Thyroid gland (tissue), 4 donors: ENCODE measurements at regions not wholly inside any gene's neighbourhood (a gene's known extent, or its start where the extent isn't known, plus 50 kb on each side); places are given as distances from the start of the nearest gene placed in this dataset.

ENCODE experiments used
- DNase-seq, 2 donors: peaks; one replicate each; pipeline ENCODE4 v3.0.0-alpha.2; 2019
- H3K27ac ChIP-seq, 3 donors: fragments of 200-600 bp; sonication (generic); 1 replicate in 2 of 3; 2 replicates in 1 of 3; pipeline ENCODE4 v1.5.1; 2016 to 2019; ENCODE audit warnings: mild to moderate bottlenecking in 1 of 3, moderate library complexity in 1 of 3
- H3K27me3 ChIP-seq: fragments of 200-600 bp; sonication (generic); one replicate; pipeline ENCODE4 v1.5.1; 2019
- H3K36me3 ChIP-seq, 2 donors: fragments of 200-600 bp; sonication (generic); one replicate each; pipeline ENCODE4 v1.5.1; 2016 to 2019
- H3K4me1 ChIP-seq, 2 donors: fragments of 200-600 bp; sonication (generic); one replicate each; pipeline ENCODE4 v1.5.1; 2017 to 2019
- H3K4me3 ChIP-seq, 3 donors: fragments of 200-600 bp; sonication (generic); replicated peaks in 1 of 3; 1 replicate in 2 of 3; 2 replicates in 1 of 3; pipeline ENCODE4 v1.5.1; 2016; ENCODE audit warnings: mild to moderate bottlenecking in 1 of 3
- H3K9me3 ChIP-seq: fragments of 200-600 bp; sonication (generic); one replicate; pipeline ENCODE4 v1.5.1; 2017
- POLR2A ChIP-seq, 2 donors: fragments of 450-650 bp; IDR thresholded peaks; one replicate each; pipeline ENCODE4 v1.6.1; 2017; ENCODE audit warnings: antibody characterized with exemption in 2 of 2, mild to moderate bottlenecking in 2 of 2, moderate library complexity in 1 of 2
- WGBS, 2 donors: methylation state at CpG; one replicate each; pipeline ENCODE4 v1.1.5; 2017; 5-methylcytosine and 5-hydroxymethylcytosine counted together
- intact Hi-C: fragments of 100-400 bp; cut with DNase I; formaldehyde crosslinking; loops from one replicate; pipeline ENCODE4 v1.15.1; 2023
- TF ChIP-seq, protein P1 (sequence below), 6 experiments: fragments of 200-600 bp in 3 of 6; fragments of 450-650 bp in 3 of 6; sonication (generic) in 3 of 6; IDR thresholded peaks; one replicate each; pipeline ENCODE4 v1.5.1; 2016 to 2019; ENCODE audit warnings: antibody characterized with exemption in 6 of 6, mild to moderate bottlenecking in 2 of 6, inconsistent platforms in 1 of 6, moderate library complexity in 1 of 6

DNA sequence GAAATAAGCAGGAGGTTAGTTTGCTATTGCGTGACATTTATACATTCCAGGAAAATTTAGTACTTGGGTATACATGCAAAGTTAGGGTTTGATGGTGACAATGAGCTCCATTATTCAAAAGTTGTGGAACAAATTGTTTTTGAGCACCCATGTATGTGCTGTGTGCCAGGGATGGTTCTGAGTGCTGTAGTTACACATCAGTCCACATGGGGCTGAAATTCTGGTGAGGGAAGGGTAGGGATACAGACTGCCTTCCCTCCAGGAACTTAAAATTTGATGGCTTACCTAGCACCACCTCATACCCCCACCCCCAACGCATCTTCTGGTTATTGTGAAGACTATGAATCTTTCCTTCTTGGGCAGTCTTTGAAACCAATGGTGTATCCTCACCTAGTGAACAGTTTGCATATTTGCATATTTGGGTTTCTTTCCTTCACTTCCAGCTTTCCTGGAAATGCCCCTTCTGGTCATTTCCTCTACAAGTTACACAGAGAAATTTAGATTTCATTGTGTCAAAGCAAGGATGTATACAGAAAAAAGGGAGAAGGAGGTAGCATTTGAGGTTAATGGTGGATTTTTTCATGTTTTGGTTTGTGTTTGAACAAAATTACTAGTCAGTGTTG, 222.0 kb upstream of the IL12A start:
- no peak overlapping the region for H3K4me3 ChIP-seq
- no peak for TF ChIP-seq POLR2A (IDR thresholded peaks at IDR 0.05)
- TF ChIP-seq, protein P1, sequence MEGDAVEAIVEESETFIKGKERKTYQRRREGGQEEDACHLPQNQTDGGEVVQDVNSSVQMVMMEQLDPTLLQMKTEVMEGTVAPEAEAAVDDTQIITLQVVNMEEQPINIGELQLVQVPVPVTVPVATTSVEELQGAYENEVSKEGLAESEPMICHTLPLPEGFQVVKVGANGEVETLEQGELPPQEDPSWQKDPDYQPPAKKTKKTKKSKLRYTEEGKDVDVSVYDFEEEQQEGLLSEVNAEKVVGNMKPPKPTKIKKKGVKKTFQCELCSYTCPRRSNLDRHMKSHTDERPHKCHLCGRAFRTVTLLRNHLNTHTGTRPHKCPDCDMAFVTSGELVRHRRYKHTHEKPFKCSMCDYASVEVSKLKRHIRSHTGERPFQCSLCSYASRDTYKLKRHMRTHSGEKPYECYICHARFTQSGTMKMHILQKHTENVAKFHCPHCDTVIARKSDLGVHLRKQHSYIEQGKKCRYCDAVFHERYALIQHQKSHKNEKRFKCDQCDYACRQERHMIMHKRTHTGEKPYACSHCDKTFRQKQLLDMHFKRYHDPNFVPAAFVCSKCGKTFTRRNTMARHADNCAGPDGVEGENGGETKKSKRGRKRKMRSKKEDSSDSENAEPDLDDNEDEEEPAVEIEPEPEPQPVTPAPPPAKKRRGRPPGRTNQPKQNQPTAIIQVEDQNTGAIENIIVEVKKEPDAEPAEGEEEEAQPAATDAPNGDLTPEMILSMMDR (IDR thresholded peaks at IDR 0.05): peak in 1 of 6 experiments; percentile 29
- no peaks in the 10 kb centered on the region for H3K36me3 ChIP-seq
- H3K9me3 ChIP-seq: no peaks in the 10 kb centered on the region
- intact Hi-C loops: no loop called here
- no peak for DNase-seq
- WGBS, 2 donors: 82 to 92% methylated on average over 2 of the region's 2 CpGs
- H3K27ac ChIP-seq: no peak overlapping the region
- peaks cover 7 to 26% of the 10 kb centered on the region in 2 donors for H3K4me1 ChIP-seq
- H3K27me3 ChIP-seq: no peaks in the 10 kb centered on the region

DNA sequence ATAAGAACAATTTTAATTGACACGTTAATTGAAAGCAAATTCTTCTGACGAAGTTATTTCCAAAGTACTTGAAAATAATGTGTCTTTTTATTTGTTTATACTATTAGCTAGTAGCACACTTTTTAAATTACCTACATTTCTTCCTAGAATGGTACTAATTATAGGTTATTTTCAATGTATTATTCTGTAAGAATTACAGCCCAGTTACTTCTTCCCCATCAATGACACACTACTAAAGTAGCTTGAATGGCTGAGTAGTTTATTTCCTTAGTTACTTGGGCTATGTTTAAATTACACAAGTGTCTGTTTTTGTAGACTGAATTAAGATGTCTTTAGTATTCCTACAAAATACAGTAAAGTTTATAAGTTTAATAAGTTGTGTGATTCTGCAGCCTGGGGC, 217.6 kb upstream of the IL12A start:
- H3K27ac ChIP-seq: no peak overlapping the region
- TF ChIP-seq POLR2A (IDR thresholded peaks at IDR 0.05): no peak
- TF ChIP-seq, protein P1 (IDR thresholded peaks at IDR 0.05): no peak
- peaks cover 0 to 1% of the 10 kb centered on the region in 2 donors for H3K4me1 ChIP-seq
- H3K9me3 ChIP-seq: no peaks in the 10 kb centered on the region
- no peaks in the 10 kb centered on the region for H3K36me3 ChIP-seq
- no peak for DNase-seq
- 91 to 93% methylated on average over 2 of the region's 2 CpGs for WGBS, 2 donors
- no peak overlapping the region for H3K4me3 ChIP-seq
- H3K27me3 ChIP-seq: no peaks in the 10 kb centered on the region
- intact Hi-C loops: no loop called here

DNA sequence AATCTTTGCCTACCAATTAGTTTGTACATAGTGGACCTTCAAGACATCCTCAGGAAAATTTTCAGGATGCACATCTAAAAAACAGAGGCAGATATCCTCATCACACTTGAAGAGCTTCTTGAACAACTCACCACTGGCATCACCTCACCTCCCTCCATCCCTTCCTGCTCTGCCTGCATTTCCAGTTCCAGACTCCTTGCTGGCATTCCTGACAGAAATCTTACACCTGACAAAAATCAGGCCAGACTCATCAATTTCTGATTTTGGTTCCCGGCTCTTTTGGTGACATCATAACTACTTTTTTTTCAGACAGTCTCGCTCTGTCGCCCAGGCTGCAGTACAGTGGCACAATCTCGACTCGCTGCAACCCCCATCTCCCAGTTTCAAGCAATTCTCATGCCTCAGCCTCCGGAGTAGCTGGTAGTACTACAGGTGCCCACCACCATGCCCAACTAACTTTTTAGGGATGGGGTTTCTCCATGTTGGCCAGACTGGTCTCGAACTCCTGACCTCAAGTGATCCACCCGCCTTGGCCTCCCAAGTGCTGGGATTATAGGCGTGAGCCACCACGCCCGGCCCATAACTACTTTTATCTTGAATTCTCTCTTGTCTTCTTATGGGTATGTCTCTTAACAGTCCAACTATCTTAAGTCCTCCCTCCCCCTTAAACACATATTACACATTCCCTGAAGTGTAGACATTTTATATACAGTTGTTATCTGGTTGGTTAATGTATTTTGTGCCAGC, 216.6 kb upstream of the IL12A start:
- Histone ChIP-seq H3K27me3 (no peaks in the 10 kb centered on the region), H3K27ac (no peak overlapping the region), H3K4me3 (no peak overlapping the region), H3K4me1 (no peaks in the 10 kb centered on the region), H3K36me3 (no peaks in the 10 kb centered on the region), H3K9me3 (no peaks in the 10 kb centered on the region)
- no peak for TF ChIP-seq POLR2A (IDR thresholded peaks at IDR 0.05)
- TF ChIP-seq, protein P1 (IDR thresholded peaks at IDR 0.05): no peak
- WGBS, 2 donors: 93 to 94% methylated on average over 11 of the region's 11 CpGs
- intact Hi-C loops: no loop called here
- DNase-seq: no peak

GRCh38 chr3:159773706-159774105, 214.9 kb upstream of the IL12A start:
- Histone ChIP-seq H3K9me3 (no peaks in the 10 kb centered on the region), H3K4me3 (no peak overlapping the region), H3K36me3 (no peaks in the 10 kb centered on the region), H3K4me1 (no peaks in the 10 kb centered on the region), H3K27me3 (no peaks in the 10 kb centered on the region), H3K27ac (no peak overlapping the region)
- intact Hi-C loops: no loop called here
- DNase-seq: no peak
- no peak for TF ChIP-seq POLR2A (IDR thresholded peaks at IDR 0.05)
- TF ChIP-seq, protein P1 (IDR thresholded peaks at IDR 0.05): no peak
- WGBS, 2 donors: 96% methylated on average over 3 of the region's 3 CpGs

DNA sequence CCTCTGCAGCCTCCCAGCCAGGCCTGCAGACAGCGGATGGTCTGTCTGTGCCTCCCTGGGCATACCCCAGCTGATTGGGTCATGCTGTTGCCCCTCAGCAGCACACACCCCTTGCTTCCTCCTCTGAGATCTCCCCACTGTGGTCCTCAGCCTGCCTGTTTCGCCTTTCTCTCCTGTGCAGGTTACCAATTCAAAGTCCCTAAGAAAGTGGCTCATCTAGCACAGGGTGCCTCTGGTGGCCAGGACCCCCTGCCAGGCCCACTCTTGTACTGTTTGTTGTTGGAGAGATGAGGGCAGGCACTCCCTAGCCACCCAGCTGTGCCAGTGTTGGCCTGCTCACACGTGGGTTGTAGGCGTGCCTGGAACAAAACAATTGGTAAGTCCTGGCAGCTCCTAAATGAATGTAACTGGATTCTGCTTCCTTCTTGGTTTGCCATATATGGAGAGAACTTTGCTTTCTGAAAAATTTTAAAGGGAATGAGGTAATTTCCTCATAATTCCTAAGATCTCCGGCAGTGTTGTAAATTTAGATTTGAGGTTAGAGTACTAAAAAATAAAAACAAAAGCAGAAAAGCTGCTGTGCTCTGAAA, 213.2 kb upstream of the IL12A start:
- no peak overlapping the region for H3K4me3 ChIP-seq
- WGBS, 2 donors: 53 to 57% methylated on average over 5 of the region's 5 CpGs
- peak in 1 of 2 donors; percentile 12 for DNase-seq

More for the DNA sequence above, 213.2 kb upstream of the IL12A start:
- intact Hi-C loops: no loop called here
- no peaks in the 10 kb centered on the region for H3K27me3 ChIP-seq
- no peak for TF ChIP-seq POLR2A (IDR thresholded peaks at IDR 0.05)
- TF ChIP-seq, protein P1 (IDR thresholded peaks at IDR 0.05): no peak
- no peak overlapping the region for H3K27ac ChIP-seq
- no peaks in the 10 kb centered on the region for H3K36me3 ChIP-seq
- no peaks in the 10 kb centered on the region for H3K4me1 ChIP-seq
- no peaks in the 10 kb centered on the region for H3K9me3 ChIP-seq
